Thyroid gland (tissue), 4 donors: ENCODE measurements at regions not wholly inside any gene's neighbourhood (a gene's known extent, or its start where the extent isn't known, plus 50 kb on each side); places are given as distances from the start of the nearest gene placed in this dataset.
A peak's percentile ranks its signal among the peaks of the same experiment; 100 is the strongest.

Experiments
- DNase-seq, 2 donors: peaks; one replicate each; pipeline ENCODE4 v3.0.0-alpha.2; 2019
- H3K27ac ChIP-seq, 3 donors: fragments of 200-600 bp; sonication (generic); 1 replicate in 2 of 3; 2 replicates in 1 of 3; pipeline ENCODE4 v1.5.1; 2016 to 2019; ENCODE audit warnings: mild to moderate bottlenecking in 1 of 3, moderate library complexity in 1 of 3
- H3K27me3 ChIP-seq: fragments of 200-600 bp; sonication (generic); one replicate; pipeline ENCODE4 v1.5.1; 2019
- H3K36me3 ChIP-seq, 2 donors: fragments of 200-600 bp; sonication (generic); one replicate each; pipeline ENCODE4 v1.5.1; 2016 to 2019
- H3K4me1 ChIP-seq, 2 donors: fragments of 200-600 bp; sonication (generic); one replicate each; pipeline ENCODE4 v1.5.1; 2017 to 2019
- H3K4me3 ChIP-seq, 3 donors: fragments of 200-600 bp; sonication (generic); replicated peaks in 1 of 3; 1 replicate in 2 of 3; 2 replicates in 1 of 3; pipeline ENCODE4 v1.5.1; 2016; ENCODE audit warnings: mild to moderate bottlenecking in 1 of 3
- H3K9me3 ChIP-seq: fragments of 200-600 bp; sonication (generic); one replicate; pipeline ENCODE4 v1.5.1; 2017
- CTCF ChIP-seq, 6 experiments: fragments of 200-600 bp in 3 of 6; fragments of 450-650 bp in 3 of 6; sonication (generic) in 3 of 6; IDR thresholded peaks; one replicate each; pipeline ENCODE4 v1.5.1; 2016 to 2019; ENCODE audit warnings: antibody characterized with exemption in 6 of 6, mild to moderate bottlenecking in 2 of 6, inconsistent platforms in 1 of 6, moderate library complexity in 1 of 6
- POLR2A ChIP-seq, 2 donors: fragments of 450-650 bp; IDR thresholded peaks; one replicate each; pipeline ENCODE4 v1.6.1; 2017; ENCODE audit warnings: antibody characterized with exemption in 2 of 2, mild to moderate bottlenecking in 2 of 2, moderate library complexity in 1 of 2
- WGBS, 2 donors: methylation state at CpG; one replicate each; pipeline ENCODE4 v1.1.5; 2017; 5-methylcytosine and 5-hydroxymethylcytosine counted together
- intact Hi-C: fragments of 100-400 bp; cut with DNase I; formaldehyde crosslinking; loops from one replicate; pipeline ENCODE4 v1.15.1; 2023

- Histone ChIP-seq H3K27me3 (no peaks in the 10 kb centered on the region), H3K4me3 (no peak overlapping the region), H3K36me3 (no peaks in the 10 kb centered on the region), H3K4me1 (peaks cover 12 to 27% of the 10 kb centered on the region in 2 donors), H3K9me3 (no peaks in the 10 kb centered on the region), H3K27ac (peak overlapping the region; percentile 65 to 82 (median 67))
- intact Hi-C loops = no loop called here
- no peak for TF ChIP-seq CTCF (IDR thresholded peaks at IDR 0.05)
- TF ChIP-seq POLR2A (IDR thresholded peaks at IDR 0.05) = peak in 1 of 2 donors; percentile 47
- 61 to 62% methylated on average over 7 of the region's 7 CpGs for WGBS, 2 donors
- DNase-seq = peak; percentile 32 to 61
These were observed 113.2 kb downstream of the GLUL start for GRCh38 chr1:182278144-182279054.

GRCh38 chr1:182275271-182275670 lies 116.3 kb downstream of the GLUL start:
- Histone ChIP-seq H3K9me3 (no peaks in the 10 kb centered on the region), H3K4me1 (peaks cover 12 to 23% of the 10 kb centered on the region in 2 donors), H3K4me3 (no peak overlapping the region), H3K36me3 (no peaks in the 10 kb centered on the region), H3K27ac (no peak overlapping the region), H3K27me3 (no peaks in the 10 kb centered on the region)
- intact Hi-C loops = no loop called here
- no peak for DNase-seq
- TF ChIP-seq CTCF (IDR thresholded peaks at IDR 0.05) = no peak
- no peak for TF ChIP-seq POLR2A (IDR thresholded peaks at IDR 0.05)
- whole genome bisulfite sequencing, 2 donors = 88 to 99% methylated on average over 4 of the region's 4 CpGs

GRCh38 chr1:182274618-182275017 lies 117.0 kb downstream of the GLUL start:
- Histone ChIP-seq H3K9me3 (no peaks in the 10 kb centered on the region), H3K4me3 (no peak overlapping the region), H3K4me1 (peaks cover 12 to 16% of the 10 kb centered on the region in 2 donors), H3K27me3 (no peaks in the 10 kb centered on the region), H3K36me3 (no peaks in the 10 kb centered on the region), H3K27ac (no peak overlapping the region)
- no peak for TF ChIP-seq POLR2A (IDR thresholded peaks at IDR 0.05)
- no peak for TF ChIP-seq CTCF (IDR thresholded peaks at IDR 0.05)
- 94 to 96% methylated on average over 6 of the region's 6 CpGs for WGBS, 2 donors
- DNase-seq = no peak
- intact Hi-C loops = no loop called here

- intact Hi-C loops = no loop called here
- no peak for DNase-seq
- TF ChIP-seq CTCF (IDR thresholded peaks at IDR 0.05) = no peak
- TF ChIP-seq POLR2A (IDR thresholded peaks at IDR 0.05) = no peak
- H3K4me3 ChIP-seq = no peak overlapping the region
- H3K27me3 ChIP-seq = no peaks in the 10 kb centered on the region
- H3K27ac ChIP-seq = no peak overlapping the region
- no peaks in the 10 kb centered on the region for H3K9me3 ChIP-seq
- no peaks in the 10 kb centered on the region for H3K36me3 ChIP-seq
- H3K4me1 ChIP-seq = no peaks in the 10 kb centered on the region
- 48 to 54% methylated on average over 1 of the region's 1 CpG for WGBS, 2 donors
These were observed 120.9 kb downstream of the GLUL start for GRCh38 chr1:182270731-182271130.

GRCh38 chr1:182269097-182269496 lies 122.5 kb downstream of the GLUL start:
- Histone ChIP-seq H3K27ac (no peak overlapping the region), H3K4me1 (no peaks in the 10 kb centered on the region), H3K4me3 (no peak overlapping the region), H3K9me3 (no peaks in the 10 kb centered on the region), H3K27me3 (no peaks in the 10 kb centered on the region), H3K36me3 (no peaks in the 10 kb centered on the region)
- DNase-seq = no peak
- intact Hi-C loops = no loop called here
- TF ChIP-seq CTCF (IDR thresholded peaks at IDR 0.05) = no peak
- TF ChIP-seq POLR2A (IDR thresholded peaks at IDR 0.05) = no peak
- 93 to 97% methylated on average over 3 of the region's 3 CpGs for WGBS, 2 donors
